ENCODE measurements at regions not wholly inside any gene's neighbourhood (a gene's known extent, or its start where the extent isn't known, plus 50 kb on each side); places are given as distances from the start of the nearest gene placed in this dataset.

- TF ChIP-seq CTCF (IDR thresholded peaks at IDR 0.05) (no peak), ZFX (IDR thresholded peaks at IDR 0.05; ENCODE audit: borderline replicate concordance) (no peak)
Observed at GRCh38 chr1:239283216-239283615, 103.2 kb upstream of the CHRM3 start.

All from 22Rv1 (cell line).